NCI-H1092 (cell line): ENCODE measurements at regions not wholly inside any gene's neighbourhood (a gene's known extent, or its start where the extent isn't known, plus 50 kb on each side); places are given as distances from the start of the nearest gene placed in this dataset.

ENCODE experiments used
- DNase-seq: peaks from one replicate; lab custom pipeline; 2025; lab: John Stamatoyannopoulos, UW

GRCh38 chr3:107969994-107970819, 120.6 kb downstream of the CD47 start:
- no peak for DNase-seq

DNA sequence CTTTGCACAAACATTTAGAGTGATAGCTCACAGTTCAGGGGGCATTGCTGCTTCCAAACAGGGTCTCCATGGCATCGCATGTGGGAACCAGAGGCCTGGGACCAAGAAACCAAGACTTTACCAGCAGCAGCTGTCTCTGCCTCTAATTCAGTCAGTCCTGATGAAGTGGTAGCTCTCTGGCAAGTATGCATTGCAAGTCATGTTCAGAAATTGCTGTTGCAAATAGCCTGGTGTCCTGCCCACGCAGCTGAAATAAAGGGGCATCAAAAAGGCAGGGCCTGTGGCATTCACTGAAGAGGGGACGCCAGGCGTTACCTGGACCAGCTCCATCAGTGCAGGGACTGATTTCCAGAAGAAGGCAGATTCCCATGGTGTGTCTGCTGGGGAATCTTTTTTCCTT, 121.3 kb downstream of the CD47 start:
- no peak for DNase-seq

DNA sequence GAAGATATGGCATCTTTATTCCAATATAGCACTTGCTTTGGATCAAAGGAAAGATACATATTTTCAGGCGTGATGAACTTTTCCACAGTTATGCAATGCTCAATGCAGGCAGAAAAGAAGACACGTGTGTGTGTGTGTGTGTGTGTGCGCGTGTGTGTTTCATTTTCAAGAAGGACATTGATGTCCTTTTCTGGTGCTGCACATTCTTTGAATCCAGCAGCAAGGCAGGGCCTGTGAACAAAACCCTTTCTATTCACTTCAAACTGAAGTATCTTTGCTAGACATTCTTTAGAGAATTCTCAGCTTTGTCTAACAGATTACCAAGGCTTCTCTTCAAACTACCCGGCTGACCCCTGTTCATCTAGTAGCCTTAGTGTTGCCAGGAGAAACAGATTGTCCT, 124.6 kb downstream of the CD47 start:
- no peak for DNase-seq

- DNase-seq = no peak
Measured at GRCh38 chr3:107965136-107965655, 125.6 kb downstream of the CD47 start.

DNA sequence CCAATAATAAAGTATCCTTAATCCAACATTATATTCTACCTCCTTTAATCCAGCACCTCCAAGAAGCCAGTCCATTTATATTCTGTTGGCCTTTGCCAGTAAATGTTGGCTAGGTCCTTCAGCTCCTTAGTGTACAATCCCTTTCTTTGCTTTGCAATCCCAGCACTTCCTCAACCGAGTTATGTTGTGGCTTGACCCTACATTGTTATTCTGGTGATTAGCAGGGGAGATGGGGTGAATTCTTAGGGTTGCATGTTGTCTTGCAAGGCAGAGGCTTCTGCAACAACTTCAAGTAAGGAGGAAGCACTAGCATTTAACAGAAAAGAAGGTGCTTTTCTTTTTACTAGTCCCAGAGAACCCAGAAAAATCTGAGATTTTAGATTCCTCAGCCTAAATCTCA, 127.2 kb downstream of the CD47 start:
- no peak for DNase-seq

DNA sequence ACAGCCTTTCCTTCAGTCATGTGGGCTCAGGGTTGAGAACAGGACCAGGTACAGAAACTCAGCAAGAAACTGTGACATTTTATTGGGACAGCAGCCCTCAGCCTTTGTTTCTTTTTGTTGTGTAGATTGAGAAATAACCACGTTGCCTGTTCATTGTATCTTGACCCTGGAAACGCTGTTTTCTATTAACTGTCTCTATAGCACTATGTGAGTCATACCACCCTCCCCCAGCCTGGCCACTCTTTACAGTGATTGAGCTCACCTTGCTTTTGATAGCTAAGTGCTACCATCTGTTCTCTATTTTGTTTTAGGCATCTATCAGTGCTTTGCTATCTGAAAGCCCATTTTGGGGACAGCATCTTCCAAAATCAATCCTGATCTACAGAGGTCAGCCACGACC, 127.9 kb downstream of the CD47 start:
- DNase-seq = no peak

- no peak for DNase-seq
Measured at GRCh38 chr3:107962037-107962436, 128.8 kb downstream of the CD47 start.

- no peak for DNase-seq
Measured at GRCh38 chr3:107959550-107960154, 131.2 kb downstream of the CD47 start.

DNA sequence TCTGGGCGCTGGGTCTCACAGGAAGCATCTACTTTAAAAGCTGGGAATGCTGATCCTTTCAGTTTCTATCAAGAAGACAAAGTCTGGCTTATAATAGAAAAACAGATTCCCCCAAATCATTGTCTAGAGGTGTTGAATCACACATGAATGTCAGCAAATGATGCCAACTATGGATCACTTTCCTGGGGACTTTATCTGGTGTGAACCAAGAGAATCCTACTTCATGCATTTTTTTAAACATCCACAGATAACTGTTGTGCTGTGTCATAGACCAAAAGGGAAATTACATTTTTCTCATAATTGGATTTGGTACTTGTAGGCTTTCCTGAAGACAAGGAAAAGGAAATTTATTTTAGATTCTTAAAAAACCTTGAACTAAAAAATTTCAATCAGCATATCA, 132.7 kb downstream of the CD47 start:
- DNase-seq = no peak

DNA sequence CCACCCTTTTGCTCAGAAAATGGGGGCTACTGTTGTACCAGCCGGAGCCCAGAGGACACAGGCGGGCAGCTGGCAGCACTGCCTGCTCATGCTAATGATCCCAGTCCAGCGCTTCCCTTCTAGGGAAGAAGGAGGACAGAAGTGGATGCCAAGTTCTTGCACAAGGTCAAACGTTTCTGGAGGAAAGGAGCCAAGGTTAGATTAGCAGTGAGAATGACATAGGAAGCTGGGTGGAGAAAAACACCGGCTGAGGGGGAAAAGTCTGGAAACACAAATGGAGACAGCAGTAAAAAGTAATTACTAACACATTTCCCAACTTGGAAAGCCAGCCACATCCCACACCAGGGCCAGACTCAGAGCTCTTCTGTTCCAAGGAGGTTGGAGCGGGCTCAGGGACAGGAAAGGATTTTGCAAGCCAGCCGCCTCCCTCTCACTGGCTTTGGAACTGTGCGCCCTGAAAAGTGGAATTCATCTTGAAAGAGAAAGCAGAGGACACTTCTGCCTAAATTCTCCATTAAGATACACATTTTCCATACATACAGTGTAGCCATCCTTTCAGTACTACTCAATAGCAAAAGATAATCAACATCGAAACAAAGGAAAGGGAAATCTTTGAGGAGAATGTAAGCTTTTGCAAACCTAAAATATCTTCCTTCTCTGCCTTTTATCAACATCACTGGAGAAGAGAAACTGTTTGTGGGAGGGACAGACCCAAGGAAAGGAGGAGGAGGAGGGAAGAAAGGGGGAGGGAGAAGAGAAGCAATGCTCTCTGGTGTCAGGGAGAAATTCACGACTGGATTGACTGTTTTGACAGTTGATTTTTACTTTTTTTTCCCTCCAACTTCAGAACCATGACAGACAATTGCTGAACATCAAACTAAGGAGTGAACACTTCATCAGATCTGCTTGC, 133.6 kb downstream of the CD47 start:
- DNase-seq = no peak

DNA sequence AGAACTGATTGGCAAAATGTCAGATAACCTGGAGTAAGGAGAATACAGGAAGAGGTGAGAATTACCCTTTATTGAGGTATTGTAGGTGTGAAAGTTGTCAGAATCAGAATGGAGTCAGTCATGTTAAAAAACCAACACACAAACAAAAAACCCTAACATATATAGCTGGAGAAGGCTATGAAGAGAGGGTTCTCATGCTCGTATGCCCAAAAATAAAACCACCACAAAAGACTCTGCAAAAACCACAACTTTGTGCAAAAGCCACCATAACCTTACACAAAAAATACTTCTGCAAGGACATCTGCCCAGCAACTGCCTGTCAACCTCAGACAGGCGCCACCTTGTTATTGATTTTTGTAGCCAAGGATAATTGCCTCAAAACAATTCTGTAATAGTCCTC, 136.0 kb downstream of the CD47 start:
- no peak for DNase-seq

DNA sequence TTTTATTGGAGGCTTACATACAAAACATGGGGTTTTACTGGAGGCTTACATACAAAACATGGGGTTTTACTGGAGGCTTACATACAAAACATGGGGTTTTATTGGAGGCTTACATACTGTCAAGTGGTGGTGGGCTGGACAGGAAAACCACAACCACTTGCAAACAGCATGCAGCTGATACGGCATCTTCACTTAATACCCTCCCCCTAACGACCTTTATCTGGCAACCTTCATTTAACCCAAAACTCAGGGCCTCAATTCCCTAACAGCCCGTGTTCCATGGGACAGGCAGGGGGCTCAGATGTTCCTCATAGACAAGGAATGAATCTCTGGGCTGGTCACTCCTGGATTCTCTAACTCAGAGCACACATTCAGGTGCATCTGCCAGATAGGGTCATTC, 137.1 kb downstream of the CD47 start:
- DNase-seq = no peak

- DNase-seq = no peak
Measured at GRCh38 chr3:107951126-107951525, 139.7 kb downstream of the CD47 start.

- no peak for DNase-seq
Measured at GRCh38 chr3:107950417-107950816, 140.4 kb downstream of the CD47 start.

DNA sequence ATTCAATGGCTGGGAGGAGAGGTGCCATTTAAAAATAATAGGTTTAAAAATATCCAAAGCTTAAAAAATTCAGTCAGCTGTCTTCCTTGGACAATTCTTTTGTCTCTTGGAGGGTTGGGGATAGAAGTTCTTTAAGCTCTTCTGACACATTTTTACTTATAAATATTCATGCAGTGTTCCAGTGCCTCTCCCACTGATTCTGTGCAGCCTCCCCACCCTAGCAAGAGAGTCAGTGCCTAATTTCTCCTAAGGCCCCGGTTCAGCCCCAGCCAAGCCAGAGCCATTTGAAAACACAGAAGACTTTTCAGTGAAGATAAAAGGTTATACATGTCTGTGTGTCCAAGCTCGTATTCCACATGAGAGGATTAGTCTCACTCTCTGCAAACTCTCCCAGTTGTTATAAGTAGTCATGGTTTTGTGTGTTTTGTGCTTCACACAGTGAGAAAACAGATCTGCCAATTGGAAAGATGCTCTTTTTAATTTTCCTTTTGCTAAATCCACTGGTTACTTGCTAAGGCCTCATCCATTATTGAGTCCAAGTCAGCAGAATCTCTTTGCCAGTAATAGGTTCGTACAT, 141.3 kb downstream of the CD47 start:
- no peak for DNase-seq

- DNase-seq = no peak
Measured at GRCh38 chr3:107947203-107947602, 143.6 kb downstream of the CD47 start.

DNA sequence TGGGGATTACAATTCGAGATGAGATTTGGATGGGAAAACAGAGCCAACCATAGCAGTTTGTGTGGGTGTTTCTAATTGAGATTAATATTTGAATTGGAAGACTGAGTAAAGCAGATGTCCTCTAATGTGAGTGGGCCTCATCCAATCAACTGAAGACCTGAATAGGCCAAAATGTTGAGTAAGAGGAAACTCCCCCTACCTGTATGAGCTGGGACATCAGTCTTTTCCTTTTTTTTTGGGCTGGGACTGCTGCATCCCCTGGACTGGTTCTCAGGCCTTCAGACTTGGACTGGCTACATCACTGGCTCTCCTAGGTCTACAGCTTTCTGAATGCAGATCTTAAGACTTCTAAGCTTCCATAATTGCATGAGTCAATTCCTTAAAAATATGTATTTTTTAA, 144.1 kb downstream of the CD47 start:
- no peak for DNase-seq

GRCh38 chr3:107945417-107946094, 145.3 kb downstream of the CD47 start:
- no peak for DNase-seq

DNA sequence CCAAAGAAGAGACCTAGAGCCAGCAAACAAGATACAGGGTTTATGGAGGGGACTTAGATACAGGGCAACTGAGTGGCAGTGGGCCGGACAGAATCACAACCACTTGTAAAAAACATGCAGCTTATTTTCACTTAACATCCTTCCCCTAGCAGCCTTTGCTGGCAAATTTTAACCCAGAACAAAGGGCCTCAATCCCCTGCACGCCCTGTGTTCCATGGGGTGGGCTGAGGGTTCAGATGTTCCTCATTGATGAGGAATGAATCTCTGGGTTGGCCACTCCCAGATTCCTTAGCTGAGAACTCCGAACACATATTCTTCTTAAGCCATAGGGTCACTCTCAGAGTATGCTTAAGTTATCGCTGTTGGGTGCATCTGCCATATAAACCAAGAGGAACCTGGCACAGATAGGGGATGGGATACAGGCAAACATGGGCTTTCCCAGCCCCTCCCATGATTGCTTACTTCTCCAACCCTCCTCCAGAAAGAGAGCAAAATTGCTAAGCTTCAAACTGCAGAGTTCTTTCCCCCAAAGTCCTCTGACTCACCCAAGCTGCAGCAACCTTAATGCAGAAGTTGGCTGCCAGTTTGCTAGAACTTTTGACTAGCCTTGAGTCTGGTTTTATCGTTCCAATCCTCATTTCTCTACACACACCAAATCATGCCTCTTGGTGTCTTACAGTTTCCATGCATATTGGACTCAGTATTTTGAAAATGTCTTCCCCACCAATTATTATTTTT, 146.9 kb downstream of the CD47 start:
- no peak for DNase-seq

- DNase-seq = no peak
Measured at GRCh38 chr3:107942951-107943749, 147.7 kb downstream of the CD47 start.
